Fibroblast of lung (primary cell): ENCODE measurements at regions not wholly inside any gene's neighbourhood (a gene's known extent, or its start where the extent isn't known, plus 50 kb on each side); places are given as distances from the start of the nearest gene placed in this dataset.

Experiments
- EZH2 ChIP-seq: IDR thresholded peaks from 2 replicates; pipeline ENCODE4 v1.5.1; 2012; ENCODE audit warnings: low read length, control low read depth, mild to moderate bottlenecking; ENCODE audit errors: missing control alignments
- TF ChIP-seq, protein P1 (sequence below), 2 donors: IDR thresholded peaks in 1 of 2; conservative IDR thresholded peaks in 1 of 2; 1 replicate in 1 of 2; 2 replicates in 1 of 2; pipeline ENCODE4 v1.5.1; 2011 to 2012; ENCODE audit warnings: low read length in 2 of 2, control low read depth in 1 of 2, inconsistent platforms in 1 of 2, low read depth in 1 of 2, mild to moderate bottlenecking in 1 of 2

GRCh38 chr20:11724097-11724496, 193.6 kb upstream of the BTBD3 start:
- TF ChIP-seq, protein P1, sequence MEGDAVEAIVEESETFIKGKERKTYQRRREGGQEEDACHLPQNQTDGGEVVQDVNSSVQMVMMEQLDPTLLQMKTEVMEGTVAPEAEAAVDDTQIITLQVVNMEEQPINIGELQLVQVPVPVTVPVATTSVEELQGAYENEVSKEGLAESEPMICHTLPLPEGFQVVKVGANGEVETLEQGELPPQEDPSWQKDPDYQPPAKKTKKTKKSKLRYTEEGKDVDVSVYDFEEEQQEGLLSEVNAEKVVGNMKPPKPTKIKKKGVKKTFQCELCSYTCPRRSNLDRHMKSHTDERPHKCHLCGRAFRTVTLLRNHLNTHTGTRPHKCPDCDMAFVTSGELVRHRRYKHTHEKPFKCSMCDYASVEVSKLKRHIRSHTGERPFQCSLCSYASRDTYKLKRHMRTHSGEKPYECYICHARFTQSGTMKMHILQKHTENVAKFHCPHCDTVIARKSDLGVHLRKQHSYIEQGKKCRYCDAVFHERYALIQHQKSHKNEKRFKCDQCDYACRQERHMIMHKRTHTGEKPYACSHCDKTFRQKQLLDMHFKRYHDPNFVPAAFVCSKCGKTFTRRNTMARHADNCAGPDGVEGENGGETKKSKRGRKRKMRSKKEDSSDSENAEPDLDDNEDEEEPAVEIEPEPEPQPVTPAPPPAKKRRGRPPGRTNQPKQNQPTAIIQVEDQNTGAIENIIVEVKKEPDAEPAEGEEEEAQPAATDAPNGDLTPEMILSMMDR (conservative IDR thresholded peaks at IDR 0.05 in 1 of 2, IDR thresholded peaks at IDR 0.05 in 1 of 2; ENCODE audit: low read depth in 1 of 2, low read length in 2 of 2) = no peak
- TF ChIP-seq EZH2 = no peak
